Neural progenitor cell (in vitro differentiated cells): ENCODE measurements at regions not wholly inside any gene's neighbourhood (a gene's known extent, or its start where the extent isn't known, plus 50 kb on each side); places are given as distances from the start of the nearest gene placed in this dataset.

Experiments
- DNase-seq: peaks from one replicate; pipeline ENCODE4 v3.0.0-alpha.2; 2016; ENCODE audit warnings: low spot score
- H2AFZ ChIP-seq: fragments of 200-600 bp; sonication (generic); replicated peaks from 2 replicates; pipeline ENCODE4 v1.6.1; 2016; ENCODE audit warnings: antibody characterized with exemption
- H3F3A ChIP-seq: fragments of 200-600 bp; sonication (generic); 2 replicates; pipeline ENCODE4 v1.6.1; 2016; ENCODE audit warnings: antibody characterized with exemption, low read depth
- H3K27ac ChIP-seq: fragments of 200-600 bp; sonication (generic); 2 replicates; pipeline ENCODE4 v1.5.1; 2016; ENCODE audit warnings: mild to moderate bottlenecking
- H3K27me3 ChIP-seq: fragments of 200-600 bp; sonication (generic); 2 replicates; pipeline ENCODE4 v1.6.1; 2016; ENCODE audit warnings: mild to moderate bottlenecking, moderate library complexity
- H3K36me3 ChIP-seq: fragments of 200-600 bp; sonication (generic); 2 replicates; pipeline ENCODE4 v1.5.1; 2016
- H3K4me1 ChIP-seq: fragments of 200-600 bp; sonication (generic); 2 replicates; pipeline ENCODE4 v1.6.1; 2016; ENCODE audit warnings: mixed run types
- H3K4me2 ChIP-seq: fragments of 200-600 bp; sonication (generic); 2 replicates; pipeline ENCODE4 v1.6.1; 2016
- H3K4me3 ChIP-seq: fragments of 200-600 bp; sonication (generic); 2 replicates; pipeline ENCODE4 v1.5.1; 2016
- H3K79me2 ChIP-seq: fragments of 200-600 bp; sonication (generic); 2 replicates; pipeline ENCODE4 v1.6.1; 2016; ENCODE audit warnings: low read depth
- H3K9ac ChIP-seq: fragments of 200-600 bp; sonication (generic); 2 replicates; pipeline ENCODE4 v1.6.1; 2016
- H3K9me3 ChIP-seq: fragments of 200-600 bp; sonication (generic); 2 replicates; pipeline ENCODE4 v1.5.1; 2016; ENCODE audit warnings: low read depth
- H4K20me1 ChIP-seq: fragments of 200-600 bp; sonication (generic); 2 replicates; pipeline ENCODE4 v1.6.1; 2016; ENCODE audit warnings: low read depth
- H3K27ac Mint-ChIP-seq: 3 replicates; pipeline ENCODE4 v1.8.0; 2021; ENCODE audit warnings: mixed read lengths
- H3K27me3 Mint-ChIP-seq: 2 replicates; pipeline ENCODE4 v1.8.0; 2022; ENCODE audit warnings: low read depth, mild to moderate bottlenecking, inconsistent platforms, moderate library complexity, mixed read lengths; ENCODE audit not compliant: insufficient read depth
- H3K36me3 Mint-ChIP-seq: 3 replicates; pipeline ENCODE4 v1.8.0; 2021; ENCODE audit warnings: mixed read lengths
- H3K4me1 Mint-ChIP-seq: 3 replicates; pipeline ENCODE4 v1.8.0; 2021; ENCODE audit warnings: mixed read lengths
- H3K4me3 Mint-ChIP-seq: 3 replicates; pipeline ENCODE4 v1.8.0; 2021; ENCODE audit warnings: mild to moderate bottlenecking, moderate library complexity, mixed read lengths
- H3K9me3 Mint-ChIP-seq: 3 replicates; pipeline ENCODE4 v1.8.0; 2020; ENCODE audit warnings: mixed read lengths
- EZH2 ChIP-seq: fragments of 200-600 bp; sonication (generic); IDR thresholded peaks from 2 replicates; pipeline ENCODE4 v1.6.1; 2017; ENCODE audit warnings: antibody characterized with exemption, mild to moderate bottlenecking, moderate library complexity
- EZH2phosphoT487 ChIP-seq: fragments of 200-600 bp; sonication (generic); IDR thresholded peaks from 2 replicates; pipeline ENCODE4 v1.6.1; 2017; ENCODE audit warnings: antibody characterized with exemption
- TF ChIP-seq, protein P1 (sequence below): fragments of 200-600 bp; sonication (generic); IDR thresholded peaks from 2 replicates; pipeline ENCODE4 v1.5.1; 2017; ENCODE audit warnings: antibody characterized with exemption, mild to moderate bottlenecking

DNA sequence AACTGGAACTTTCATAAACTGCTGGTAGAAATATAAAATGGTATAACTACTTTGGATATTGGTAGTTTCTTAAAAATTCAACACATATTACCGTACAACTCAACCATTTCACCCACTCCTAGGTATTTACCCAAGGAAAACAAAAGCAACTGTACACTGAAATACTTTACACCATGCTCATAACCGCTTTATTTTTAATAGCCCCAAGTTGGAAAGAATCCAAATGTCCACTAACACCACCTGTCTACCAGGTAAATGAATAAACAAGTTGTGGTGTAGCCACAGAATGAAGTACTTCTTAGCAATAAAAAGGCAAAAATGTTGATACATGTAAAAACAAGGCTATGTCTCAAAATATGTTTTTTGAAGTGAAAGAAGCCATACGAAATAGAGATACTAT lies 215.9 kb upstream of the PEX5L start:
- H3F3A ChIP-seq = no peaks in the 10 kb centered on the region
- no peaks in the 10 kb centered on the region for H3K36me3 Mint-ChIP-seq
- no peaks in the 10 kb centered on the region for H3K4me1 Mint-ChIP-seq
- H3K27me3 Mint-ChIP-seq = no peaks in the 10 kb centered on the region
- DNase-seq = no peak
- no peak overlapping the region for H3K27ac Mint-ChIP-seq
- H4K20me1 ChIP-seq = no peaks in the 10 kb centered on the region
- no peak overlapping the region for H2AFZ ChIP-seq
- no peak overlapping the region for H3K4me3 Mint-ChIP-seq
- H3K4me1 ChIP-seq = no peaks in the 10 kb centered on the region
- H3K9me3 ChIP-seq = no peaks in the 10 kb centered on the region
- H3K4me3 ChIP-seq = no peak overlapping the region
- no peak overlapping the region for H3K9ac ChIP-seq
- H3K4me2 ChIP-seq = no peak overlapping the region
- H3K27ac ChIP-seq = no peak overlapping the region
- H3K9me3 Mint-ChIP-seq = no peaks in the 10 kb centered on the region
- H3K79me2 ChIP-seq = no peaks in the 10 kb centered on the region
- H3K36me3 ChIP-seq = no peaks in the 10 kb centered on the region
- H3K27me3 ChIP-seq = no peaks in the 10 kb centered on the region
- TF ChIP-seq, protein P1, sequence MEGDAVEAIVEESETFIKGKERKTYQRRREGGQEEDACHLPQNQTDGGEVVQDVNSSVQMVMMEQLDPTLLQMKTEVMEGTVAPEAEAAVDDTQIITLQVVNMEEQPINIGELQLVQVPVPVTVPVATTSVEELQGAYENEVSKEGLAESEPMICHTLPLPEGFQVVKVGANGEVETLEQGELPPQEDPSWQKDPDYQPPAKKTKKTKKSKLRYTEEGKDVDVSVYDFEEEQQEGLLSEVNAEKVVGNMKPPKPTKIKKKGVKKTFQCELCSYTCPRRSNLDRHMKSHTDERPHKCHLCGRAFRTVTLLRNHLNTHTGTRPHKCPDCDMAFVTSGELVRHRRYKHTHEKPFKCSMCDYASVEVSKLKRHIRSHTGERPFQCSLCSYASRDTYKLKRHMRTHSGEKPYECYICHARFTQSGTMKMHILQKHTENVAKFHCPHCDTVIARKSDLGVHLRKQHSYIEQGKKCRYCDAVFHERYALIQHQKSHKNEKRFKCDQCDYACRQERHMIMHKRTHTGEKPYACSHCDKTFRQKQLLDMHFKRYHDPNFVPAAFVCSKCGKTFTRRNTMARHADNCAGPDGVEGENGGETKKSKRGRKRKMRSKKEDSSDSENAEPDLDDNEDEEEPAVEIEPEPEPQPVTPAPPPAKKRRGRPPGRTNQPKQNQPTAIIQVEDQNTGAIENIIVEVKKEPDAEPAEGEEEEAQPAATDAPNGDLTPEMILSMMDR = no peak
- TF ChIP-seq EZH2phosphoT487 = no peak
- no peak for TF ChIP-seq EZH2

DNA sequence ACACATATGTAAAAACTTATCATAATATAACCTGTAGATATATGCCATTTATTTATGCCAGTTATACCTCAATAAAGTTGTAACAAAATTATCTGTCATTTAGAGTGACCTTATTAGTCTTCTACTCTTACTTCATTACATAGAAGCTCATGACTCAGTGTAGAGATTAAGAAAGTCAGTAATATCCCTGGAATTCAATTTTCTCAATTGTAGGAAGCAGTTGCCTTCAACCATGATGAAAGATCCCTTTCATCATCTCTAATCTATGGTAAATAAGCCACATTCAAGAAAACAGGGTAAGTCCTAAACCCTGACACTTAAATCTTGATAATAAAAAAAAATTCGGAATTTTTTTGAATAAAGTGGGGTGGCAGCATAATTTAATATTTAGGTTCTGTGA lies 216.5 kb upstream of the PEX5L start:
- no peaks in the 10 kb centered on the region for H3K36me3 ChIP-seq
- no peak overlapping the region for H3K9ac ChIP-seq
- Mint-ChIP-seq H3K4me3 (no peak overlapping the region), H3K36me3 (no peaks in the 10 kb centered on the region), H3K27me3 (no peaks in the 10 kb centered on the region), H3K9me3 (no peaks in the 10 kb centered on the region), H3K4me1 (no peaks in the 10 kb centered on the region), H3K27ac (no peak overlapping the region)
- H3K4me3 ChIP-seq = no peak overlapping the region
- no peaks in the 10 kb centered on the region for H3F3A ChIP-seq
- TF ChIP-seq EZH2 = no peak
- TF ChIP-seq, protein P1 = no peak
- TF ChIP-seq EZH2phosphoT487 = no peak
- H3K27me3 ChIP-seq = no peaks in the 10 kb centered on the region
- no peaks in the 10 kb centered on the region for H4K20me1 ChIP-seq
- H3K27ac ChIP-seq = no peak overlapping the region
- H3K79me2 ChIP-seq = no peaks in the 10 kb centered on the region
- no peak overlapping the region for H3K4me2 ChIP-seq
- no peak overlapping the region for H2AFZ ChIP-seq
- no peaks in the 10 kb centered on the region for H3K4me1 ChIP-seq
- no peak for DNase-seq
- no peaks in the 10 kb centered on the region for H3K9me3 ChIP-seq

DNA sequence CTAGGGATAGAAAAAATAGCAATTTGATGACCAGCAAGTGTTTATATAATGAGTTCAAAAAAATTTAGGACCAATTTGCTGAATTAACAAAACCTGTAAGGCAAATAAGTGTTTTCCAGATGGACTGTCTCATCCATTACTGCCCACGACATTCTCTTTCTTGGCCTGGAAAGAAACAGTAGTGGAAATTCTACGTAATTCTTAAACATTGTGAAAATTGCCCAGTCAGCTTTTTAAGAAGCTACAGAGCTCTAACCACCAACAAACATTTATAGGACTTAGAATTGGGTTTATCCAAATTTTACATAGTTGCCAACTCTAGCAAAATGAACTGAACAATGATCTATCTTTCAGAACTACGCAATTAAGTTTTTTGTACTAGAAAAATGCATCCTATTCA lies 227.7 kb upstream of the PEX5L start:
- peaks cover 27% of the 10 kb centered on the region for H3K9me3 Mint-ChIP-seq
- no peak overlapping the region for H2AFZ ChIP-seq
- no peaks in the 10 kb centered on the region for H3K36me3 Mint-ChIP-seq
- H3K36me3 ChIP-seq = no peaks in the 10 kb centered on the region
- no peak overlapping the region for H3K27ac ChIP-seq
- no peaks in the 10 kb centered on the region for H3K4me1 Mint-ChIP-seq
- peaks cover 4% of the 10 kb centered on the region for H3K9me3 ChIP-seq
- no peaks in the 10 kb centered on the region for H3K27me3 ChIP-seq
- H3K4me3 ChIP-seq = no peak overlapping the region
- DNase-seq = no peak
- no peaks in the 10 kb centered on the region for H3K27me3 Mint-ChIP-seq
- no peaks in the 10 kb centered on the region for H4K20me1 ChIP-seq
- H3K9ac ChIP-seq = no peak overlapping the region
- H3K79me2 ChIP-seq = no peaks in the 10 kb centered on the region
- no peak overlapping the region for H3K27ac Mint-ChIP-seq
- no peak overlapping the region for H3K4me2 ChIP-seq
- no peak overlapping the region for H3K4me3 Mint-ChIP-seq
- TF ChIP-seq EZH2phosphoT487 (no peak), EZH2 (no peak)
- TF ChIP-seq, protein P1 = no peak
- H3K4me1 ChIP-seq = no peaks in the 10 kb centered on the region
- no peaks in the 10 kb centered on the region for H3F3A ChIP-seq

- peaks cover 4% of the 10 kb centered on the region for H3K9me3 ChIP-seq
- no peaks in the 10 kb centered on the region for H3K4me1 ChIP-seq
- no peak overlapping the region for H3K4me3 ChIP-seq
- H3K27ac ChIP-seq = no peak overlapping the region
- Mint-ChIP-seq H3K27me3 (no peaks in the 10 kb centered on the region), H3K4me1 (no peaks in the 10 kb centered on the region), H3K36me3 (no peaks in the 10 kb centered on the region), H3K4me3 (no peak overlapping the region), H3K9me3 (peaks cover 17% of the 10 kb centered on the region), H3K27ac (no peak overlapping the region)
- no peaks in the 10 kb centered on the region for H3K79me2 ChIP-seq
- no peak overlapping the region for H2AFZ ChIP-seq
- no peaks in the 10 kb centered on the region for H3K36me3 ChIP-seq
- DNase-seq = no peak
- H3F3A ChIP-seq = no peaks in the 10 kb centered on the region
- no peaks in the 10 kb centered on the region for H4K20me1 ChIP-seq
- H3K4me2 ChIP-seq = no peak overlapping the region
- no peaks in the 10 kb centered on the region for H3K27me3 ChIP-seq
- TF ChIP-seq EZH2phosphoT487 (no peak), EZH2 (no peak)
- TF ChIP-seq, protein P1 = no peak
- H3K9ac ChIP-seq = no peak overlapping the region
Observed at GRCh38 chr3:180265551-180265950, 228.8 kb upstream of the PEX5L start.
